GM18505 (cell line): ENCODE measurements at regions not wholly inside any gene's neighbourhood (a gene's known extent, or its start where the extent isn't known, plus 50 kb on each side); places are given as distances from the start of the nearest gene placed in this dataset.

Source experiments
- ATAC-seq: cut with Tn5 transposase; IDR thresholded peaks from one replicate; pipeline ENCODE4 v1.9.1; 2021; ENCODE audit not compliant: unreplicated experiment
- POLR2A ChIP-seq: IDR thresholded peaks from 4 replicates; pipeline ENCODE4 v1.6.1; 2011; ENCODE audit warnings: borderline replicate concordance; ENCODE audit not compliant: insufficient read depth, insufficient read length; ENCODE audit errors: extremely low read depth

DNA sequence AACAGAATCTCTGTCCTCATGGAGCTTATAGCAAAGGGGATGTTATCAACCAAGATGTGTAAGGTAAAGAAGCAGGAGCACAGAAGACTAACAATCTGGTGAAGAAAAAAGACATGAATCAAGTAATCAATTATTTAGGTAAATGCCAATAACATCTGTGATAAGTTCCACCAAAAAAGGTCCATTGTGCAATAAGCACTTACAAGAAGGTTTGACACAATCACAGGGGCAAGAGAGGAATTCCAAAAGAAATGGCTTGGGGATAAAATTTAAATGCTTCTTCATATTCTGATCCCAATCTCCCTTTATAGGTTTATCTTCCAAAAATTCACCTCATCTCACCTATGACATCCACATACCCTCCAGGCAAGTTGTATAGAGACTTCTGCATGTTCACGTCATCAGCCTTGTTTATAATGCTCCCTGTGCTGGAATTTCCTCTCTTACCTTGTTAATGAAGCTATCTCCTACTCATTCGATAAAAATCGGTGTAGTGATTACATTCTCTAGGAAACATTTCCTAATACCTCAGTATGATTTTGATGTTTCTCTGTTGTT lies 53.6 kb upstream of the DPT start:
- no peak for TF ChIP-seq POLR2A
- no peak for ATAC-seq

DNA sequence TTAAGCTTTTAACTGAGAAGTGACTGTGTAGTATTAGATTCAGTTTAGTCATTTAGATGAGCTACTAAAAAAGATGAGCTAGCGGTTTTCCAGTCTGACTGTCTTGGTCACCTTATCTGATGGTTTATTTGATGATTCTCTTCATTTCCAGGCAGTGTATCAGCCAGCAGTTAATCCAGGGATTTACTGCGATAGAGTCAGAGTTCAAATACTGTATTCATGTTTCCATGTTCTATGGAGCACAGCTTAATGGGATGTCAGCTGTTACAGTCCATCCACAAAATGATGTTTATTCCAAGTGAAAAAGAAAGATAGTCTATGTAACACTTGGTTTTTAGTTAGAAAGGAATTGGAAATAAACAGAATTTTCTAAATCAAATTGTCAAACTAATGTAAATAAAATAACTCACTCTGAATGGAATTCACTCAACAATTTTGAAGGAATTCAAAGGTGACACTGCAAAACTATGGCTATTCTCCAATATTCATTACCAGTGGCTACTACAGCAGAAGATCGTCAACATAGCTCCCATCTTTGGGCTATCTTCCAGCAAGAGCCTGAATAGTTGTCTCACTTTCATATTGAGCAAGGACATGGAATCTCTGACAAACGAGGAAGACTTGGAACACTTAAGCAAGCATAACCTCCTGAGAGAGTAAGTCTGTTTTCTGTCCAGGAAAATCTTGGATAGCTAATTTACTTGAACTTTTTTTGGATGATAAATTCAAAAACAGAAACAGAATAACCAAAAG lies 54.6 kb upstream of the DPT start:
- no peak for TF ChIP-seq POLR2A
- no peak for ATAC-seq

DNA sequence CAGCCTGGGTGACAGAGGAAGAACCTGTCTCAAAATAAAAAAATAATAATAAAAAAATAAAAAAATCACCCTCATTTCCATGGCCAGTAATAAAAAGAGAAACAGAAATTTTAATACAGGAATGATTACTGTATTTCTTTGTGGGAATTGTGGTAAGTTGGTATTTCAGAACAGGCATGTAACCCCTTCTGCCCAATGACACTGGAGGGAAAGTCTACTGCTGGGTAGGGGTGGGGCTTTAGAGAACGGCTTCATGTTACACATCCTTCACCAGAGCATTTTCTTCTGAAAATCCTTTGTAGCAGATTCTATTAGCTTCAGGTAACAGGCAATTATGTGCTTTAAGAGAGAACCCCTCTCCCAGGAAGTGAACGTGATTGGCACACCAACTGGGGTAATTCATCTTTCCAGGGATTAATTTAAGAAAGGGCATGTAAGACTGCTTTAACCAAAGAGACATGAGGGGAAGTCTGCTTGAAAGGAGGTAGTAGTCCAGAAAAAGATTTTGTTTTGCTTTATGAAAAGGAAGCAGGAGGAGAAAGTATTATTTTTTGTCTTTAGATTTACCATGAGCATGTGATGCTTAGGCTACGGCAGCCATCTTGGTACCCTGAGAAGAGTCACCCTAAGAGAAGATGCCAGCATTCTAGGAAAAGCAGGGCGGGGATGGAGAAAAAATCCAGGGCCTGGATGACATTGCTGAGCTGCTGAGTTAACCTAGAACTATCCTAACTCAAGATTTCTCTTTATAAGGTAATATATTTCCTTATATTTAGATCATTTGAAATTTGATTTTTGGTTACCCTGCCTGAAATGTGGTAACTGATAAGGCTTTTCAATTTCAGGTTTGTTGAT lies 57.7 kb upstream of the DPT start:
- TF ChIP-seq POLR2A, result no peak
- ATAC-seq, result no peak

DNA sequence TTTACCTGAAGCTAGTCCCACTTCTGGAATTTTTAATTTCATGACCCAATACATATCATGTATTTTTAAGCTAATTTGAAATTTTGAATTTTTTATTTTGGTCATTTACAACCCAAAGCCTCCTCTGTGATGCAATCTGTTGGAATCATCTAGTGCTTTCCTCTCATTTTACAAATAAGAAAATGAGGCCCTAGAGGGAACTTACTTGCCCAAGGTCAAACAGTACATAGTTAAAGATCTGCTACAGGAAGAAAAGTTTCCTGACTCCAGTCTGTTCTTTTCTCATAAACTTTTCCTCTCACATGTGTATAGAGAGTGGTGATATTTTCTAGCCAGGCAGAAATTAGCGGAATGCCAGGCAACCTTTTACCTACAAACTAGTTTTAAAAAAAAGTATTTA lies 59.3 kb upstream of the DPT start:
- TF ChIP-seq POLR2A, result no peak
- no peak for ATAC-seq

DNA sequence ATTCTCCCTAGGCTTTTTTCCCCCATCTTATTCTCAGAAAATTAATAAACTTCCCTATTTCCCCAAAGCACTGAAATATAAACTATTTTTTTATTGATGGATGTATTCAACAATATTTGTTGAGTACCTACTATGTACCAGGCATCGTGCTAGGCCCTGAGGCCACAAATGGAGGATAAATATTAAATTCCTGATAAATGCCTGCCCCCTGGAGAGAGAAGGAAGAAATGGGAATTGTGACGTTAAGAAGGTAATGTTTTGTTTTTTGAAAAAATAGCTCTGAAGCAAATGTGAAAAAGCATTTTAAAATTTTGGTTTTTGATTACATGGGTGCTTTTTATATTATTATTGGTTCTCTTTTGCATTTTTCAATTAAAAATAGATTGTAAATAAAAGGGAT lies 60.5 kb upstream of the DPT start:
- TF ChIP-seq POLR2A, result no peak
- ATAC-seq, result no peak

GRCh38 chr1:168792142-168792541 lies 63.1 kb upstream of the DPT start:
- no peak for TF ChIP-seq POLR2A
- no peak for ATAC-seq

- no peak for ATAC-seq
- no peak for TF ChIP-seq POLR2A
Measured at GRCh38 chr1:168792592-168793125, 63.7 kb upstream of the DPT start.

- TF ChIP-seq POLR2A, result no peak
- ATAC-seq, result no peak
Measured at GRCh38 chr1:168794057-168794456, 65.1 kb upstream of the DPT start.

DNA sequence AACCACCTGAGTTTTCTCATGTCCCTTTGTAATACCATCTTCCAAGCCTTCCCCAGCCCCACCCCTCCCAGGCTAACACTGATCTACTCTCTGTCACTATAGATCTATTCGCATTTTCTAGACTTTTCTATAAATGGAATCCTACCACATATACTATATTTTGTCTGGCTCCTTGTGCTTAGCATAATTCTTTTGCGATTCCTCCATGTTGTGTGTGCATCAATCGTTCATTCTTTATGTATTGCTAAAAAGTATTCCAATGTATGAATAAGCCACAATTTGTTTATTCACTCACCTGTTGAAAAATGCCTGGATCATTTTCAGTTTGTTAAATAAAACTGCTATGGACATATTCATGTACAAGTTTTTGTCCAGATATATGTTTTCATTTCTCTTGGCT lies 66.7 kb upstream of the DPT start:
- no peak for TF ChIP-seq POLR2A
- ATAC-seq, result no peak

GRCh38 chr1:168799927-168800605 lies 71.1 kb upstream of the DPT start:
- ATAC-seq, result no peak
- no peak for TF ChIP-seq POLR2A

DNA sequence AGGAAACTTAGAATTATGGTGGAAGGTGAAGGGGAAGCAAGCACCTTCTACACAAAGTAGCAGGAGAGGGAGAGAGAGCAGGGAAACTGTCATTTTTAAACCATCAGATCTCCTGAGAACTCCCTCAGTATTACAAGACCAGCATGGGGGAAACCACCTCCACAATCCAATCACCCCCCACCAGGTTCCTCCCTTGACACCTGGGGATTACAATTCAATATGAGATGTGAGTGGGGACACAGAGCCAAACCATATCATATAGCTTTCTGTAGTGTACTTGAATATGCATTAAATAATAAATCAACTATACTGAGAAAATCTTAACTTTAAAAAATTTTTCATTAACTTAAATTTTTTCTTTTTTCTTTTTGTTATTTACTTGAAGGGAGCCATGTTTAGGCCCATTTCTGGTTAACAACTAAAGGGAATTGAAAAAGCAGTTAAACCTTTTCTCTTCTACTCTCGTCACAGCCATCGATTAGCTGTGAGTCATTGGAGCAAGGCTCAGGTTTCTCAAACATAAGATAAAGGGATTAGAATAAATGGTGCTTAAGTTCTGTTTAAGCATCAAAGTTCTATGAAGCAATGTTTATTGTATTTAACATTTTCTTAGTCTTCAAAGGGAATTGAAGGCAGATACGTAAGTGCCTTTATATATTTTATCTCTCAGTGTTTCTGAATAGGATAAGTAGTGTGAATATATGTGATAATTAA lies 72.2 kb upstream of the DPT start:
- no peak for ATAC-seq
- TF ChIP-seq POLR2A, result no peak

DNA sequence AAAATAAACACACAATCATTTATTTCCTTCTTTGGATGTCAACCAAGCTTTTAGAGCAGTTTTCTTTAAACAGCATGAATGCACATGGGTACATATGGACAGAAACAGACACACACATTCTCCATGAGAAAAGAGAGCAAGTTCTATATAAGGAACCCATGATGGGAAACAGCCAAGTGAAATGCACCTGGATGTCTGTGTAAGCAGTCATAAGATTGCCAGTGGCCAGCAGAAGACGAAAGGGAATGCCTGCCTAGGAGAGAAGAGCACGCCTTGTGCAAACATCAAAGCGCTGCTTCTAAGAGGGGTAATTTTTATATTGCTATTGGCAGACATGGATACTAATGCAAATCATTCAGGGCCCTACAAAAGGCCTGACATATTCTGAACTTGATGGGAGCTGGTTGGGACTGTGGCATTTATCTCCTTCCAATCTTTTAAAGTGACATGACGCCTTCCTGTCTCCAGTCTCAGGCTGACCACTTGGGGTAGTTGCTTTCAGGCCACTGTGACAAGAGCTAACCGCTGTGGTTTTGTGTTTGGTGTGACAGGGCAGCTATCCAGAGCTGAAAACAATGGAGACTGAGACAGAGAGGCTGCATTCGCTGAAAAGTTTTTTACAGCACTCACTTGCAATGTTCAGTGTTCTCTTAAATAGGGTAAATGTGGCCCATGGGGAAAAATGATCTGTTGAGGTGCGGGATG lies 75.0 kb upstream of the DPT start:
- ATAC-seq, result no peak
- TF ChIP-seq POLR2A, result no peak
